ENCODE measurements at regions not wholly inside any gene's neighbourhood (a gene's known extent, or its start where the extent isn't known, plus 50 kb on each side); places are given as distances from the start of the nearest gene placed in this dataset.
"Not testable (repeated sequence)": the region's sequence is repeated elsewhere in the genome, so short reads cannot be mapped to it uniquely, and the experiment has no call there.

DNA sequence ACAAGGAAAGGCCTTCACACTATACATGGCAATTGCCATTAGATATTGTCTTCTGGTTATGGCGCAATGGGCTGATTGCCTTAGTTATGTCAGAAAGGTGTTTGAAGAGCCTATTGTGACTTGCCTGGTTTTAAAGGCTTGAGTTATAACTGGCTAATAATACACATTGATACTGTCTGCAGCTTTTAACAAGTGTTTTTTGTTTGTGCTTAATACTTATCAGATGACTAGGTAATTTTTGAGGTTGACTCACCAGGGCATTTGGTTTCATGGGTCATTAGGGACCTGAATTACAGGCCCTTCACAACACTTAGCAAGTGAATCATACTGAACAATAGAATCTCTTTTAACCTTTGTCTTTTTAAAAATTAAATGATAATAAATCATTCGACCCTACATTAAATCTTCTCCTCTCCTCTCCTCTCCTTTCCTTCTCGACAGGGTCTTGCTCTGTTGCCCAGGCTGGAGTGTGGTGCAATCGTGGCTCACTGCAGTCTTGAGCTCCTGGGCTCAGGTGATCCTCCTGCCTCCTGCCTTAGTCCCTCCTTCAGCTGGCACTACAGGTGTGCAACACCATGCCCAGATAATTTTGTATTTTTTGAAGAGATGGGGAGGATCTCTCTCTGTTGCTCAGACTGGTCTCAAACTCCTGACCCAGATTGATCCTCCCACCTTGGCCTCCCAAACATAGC is 196.3 kb downstream of the JCAD start:
- no peak for DNase-seq
- no peak for TF ChIP-seq POLR2A (IDR thresholded peaks at IDR 0.05)
- TF ChIP-seq, protein P1, sequence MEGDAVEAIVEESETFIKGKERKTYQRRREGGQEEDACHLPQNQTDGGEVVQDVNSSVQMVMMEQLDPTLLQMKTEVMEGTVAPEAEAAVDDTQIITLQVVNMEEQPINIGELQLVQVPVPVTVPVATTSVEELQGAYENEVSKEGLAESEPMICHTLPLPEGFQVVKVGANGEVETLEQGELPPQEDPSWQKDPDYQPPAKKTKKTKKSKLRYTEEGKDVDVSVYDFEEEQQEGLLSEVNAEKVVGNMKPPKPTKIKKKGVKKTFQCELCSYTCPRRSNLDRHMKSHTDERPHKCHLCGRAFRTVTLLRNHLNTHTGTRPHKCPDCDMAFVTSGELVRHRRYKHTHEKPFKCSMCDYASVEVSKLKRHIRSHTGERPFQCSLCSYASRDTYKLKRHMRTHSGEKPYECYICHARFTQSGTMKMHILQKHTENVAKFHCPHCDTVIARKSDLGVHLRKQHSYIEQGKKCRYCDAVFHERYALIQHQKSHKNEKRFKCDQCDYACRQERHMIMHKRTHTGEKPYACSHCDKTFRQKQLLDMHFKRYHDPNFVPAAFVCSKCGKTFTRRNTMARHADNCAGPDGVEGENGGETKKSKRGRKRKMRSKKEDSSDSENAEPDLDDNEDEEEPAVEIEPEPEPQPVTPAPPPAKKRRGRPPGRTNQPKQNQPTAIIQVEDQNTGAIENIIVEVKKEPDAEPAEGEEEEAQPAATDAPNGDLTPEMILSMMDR (IDR thresholded peaks at IDR 0.05) = no peak
- no peak overlapping the region for H3K4me3 ChIP-seq
- peak overlapping the region in 1 of 4 donors; percentile 35 for H3K27ac ChIP-seq
- H3K9me3 ChIP-seq = no peaks in the 10 kb centered on the region
- peak; percentile 43 for ATAC-seq
- H3K27me3 ChIP-seq = no peaks in the 10 kb centered on the region
- no peaks in the 10 kb centered on the region for H3K36me3 ChIP-seq (replicated peaks in 1 of 2; ENCODE audit: insufficient read depth in 1 of 2, low read depth in 2 of 2)
- peaks cover 8% of the 10 kb centered on the region for H3K4me1 ChIP-seq
- intact Hi-C loops (cut with DNase I) = no loop called here
- WGBS, 2 donors = 69 to 75% methylated on average over 4 of the region's 4 CpGs

DNA sequence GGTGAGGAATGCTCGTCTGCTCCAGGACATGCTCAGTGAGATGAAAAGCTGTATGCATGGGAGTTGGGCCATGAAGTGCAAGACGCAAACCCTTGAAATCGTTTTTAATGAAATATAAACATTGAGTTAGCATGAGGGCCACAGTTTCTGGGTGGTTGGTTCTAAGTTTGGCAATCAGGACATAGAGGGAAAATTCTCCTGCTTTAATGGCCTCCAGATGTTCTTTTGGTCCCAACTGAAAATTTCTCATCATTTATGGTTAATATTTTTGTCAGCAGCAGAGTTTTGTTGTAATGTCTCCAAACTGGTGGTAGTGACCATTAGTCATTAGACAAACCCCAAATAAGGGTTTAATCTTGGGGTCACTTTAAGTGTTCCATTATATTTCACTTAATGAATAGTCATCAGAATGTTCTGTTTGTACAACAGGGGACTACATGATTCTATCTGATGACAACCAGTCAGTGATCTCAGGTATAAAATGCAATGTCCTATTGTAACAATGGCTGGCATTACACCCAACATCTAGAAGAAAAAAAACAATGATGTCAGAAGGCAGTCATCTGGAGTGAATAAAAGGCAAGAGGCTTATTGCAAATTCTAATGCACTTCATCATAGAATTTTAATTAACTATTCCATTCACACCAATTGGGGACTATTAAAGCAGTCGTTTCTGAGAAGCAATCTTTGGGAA is 197.4 kb downstream of the JCAD start:
- no peaks in the 10 kb centered on the region for H3K36me3 ChIP-seq (replicated peaks in 1 of 2; ENCODE audit: insufficient read depth in 1 of 2, low read depth in 2 of 2)
- peaks cover 9% of the 10 kb centered on the region for H3K4me1 ChIP-seq
- 80% methylated on average over 4 of the region's 4 CpGs for WGBS, 2 donors
- intact Hi-C loops (cut with DNase I) = no loop called here
- TF ChIP-seq, protein P1 (IDR thresholded peaks at IDR 0.05) = no peak
- no peak for TF ChIP-seq POLR2A (IDR thresholded peaks at IDR 0.05)
- H3K9me3 ChIP-seq = no peaks in the 10 kb centered on the region
- H3K27me3 ChIP-seq = no peaks in the 10 kb centered on the region
- no peak overlapping the region for H3K27ac ChIP-seq
- no peak overlapping the region for H3K4me3 ChIP-seq
- ATAC-seq = no peak
- DNase-seq = no peak

GRCh38 chr10:29861231-29861630 is 198.2 kb downstream of the JCAD start:
- H3K27me3 ChIP-seq; intact Hi-C loops (cut with DNase I); H3K4me3 ChIP-seq; H3K9me3 ChIP-seq; H3K4me1 ChIP-seq; H3K27ac ChIP-seq; DNase-seq; ATAC-seq; H3K36me3 ChIP-seq (replicated peaks in 1 of 2; ENCODE audit: insufficient read depth in 1 of 2, low read depth in 2 of 2): not testable (repeated sequence)
- 88 to 95% methylated on average over 5 of the region's 5 CpGs for WGBS, 2 donors

DNA sequence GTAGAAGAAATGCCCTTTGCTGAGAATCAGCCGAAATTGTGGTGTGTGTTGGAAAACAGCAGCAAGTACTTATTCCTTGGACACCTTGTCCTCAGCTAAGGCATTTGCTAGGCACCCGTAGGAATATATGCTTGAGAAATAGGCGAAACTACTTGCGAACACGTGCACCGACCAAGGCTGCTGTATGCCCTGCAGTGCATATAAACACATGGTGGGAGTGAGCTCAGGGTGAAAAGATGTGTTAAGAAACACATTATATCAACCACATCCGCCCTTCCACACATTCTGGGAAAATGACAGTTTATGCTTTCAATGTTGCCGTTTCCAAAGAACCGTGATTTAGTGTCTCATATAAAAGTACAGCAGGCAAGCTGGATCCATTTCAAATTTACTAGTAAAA is 199.2 kb downstream of the JCAD start:
- no peak for DNase-seq
- no peak for TF ChIP-seq POLR2A (IDR thresholded peaks at IDR 0.05)
- TF ChIP-seq, protein P1 (IDR thresholded peaks at IDR 0.05) = no peak
- ATAC-seq = no peak
- Histone ChIP-seq H3K4me1 (peaks cover 9% of the 10 kb centered on the region), H3K36me3 (replicated peaks in 1 of 2; ENCODE audit: insufficient read depth in 1 of 2, low read depth in 2 of 2) (no peaks in the 10 kb centered on the region), H3K4me3 (no peak overlapping the region), H3K27ac (no peak overlapping the region), H3K9me3 (no peaks in the 10 kb centered on the region), H3K27me3 (no peaks in the 10 kb centered on the region)
- 78 to 81% methylated on average over 9 of the region's 9 CpGs for WGBS, 2 donors
- intact Hi-C loops (cut with DNase I) = no loop called here

GRCh38 chr10:29859521-29860130 is 199.8 kb downstream of the JCAD start:
- TF ChIP-seq, protein P1 (IDR thresholded peaks at IDR 0.05) = no peak
- TF ChIP-seq POLR2A (IDR thresholded peaks at IDR 0.05) = no peak
- no peaks in the 10 kb centered on the region for H3K9me3 ChIP-seq
- DNase-seq (no peak), ATAC-seq (no peak)
- no peak overlapping the region for H3K4me3 ChIP-seq
- peaks cover 9% of the 10 kb centered on the region for H3K4me1 ChIP-seq
- intact Hi-C loops (cut with DNase I) = no loop called here
- no peaks in the 10 kb centered on the region for H3K36me3 ChIP-seq (replicated peaks in 1 of 2; ENCODE audit: insufficient read depth in 1 of 2, low read depth in 2 of 2)
- no peak overlapping the region for H3K27ac ChIP-seq
- H3K27me3 ChIP-seq = no peaks in the 10 kb centered on the region
- WGBS, 2 donors = 81 to 84% methylated on average over 6 of the region's 6 CpGs
